ENCODE measurements at regions not wholly inside any gene's neighbourhood (a gene's known extent, or its start where the extent isn't known, plus 50 kb on each side); places are given as distances from the start of the nearest gene placed in this dataset.

DNA sequence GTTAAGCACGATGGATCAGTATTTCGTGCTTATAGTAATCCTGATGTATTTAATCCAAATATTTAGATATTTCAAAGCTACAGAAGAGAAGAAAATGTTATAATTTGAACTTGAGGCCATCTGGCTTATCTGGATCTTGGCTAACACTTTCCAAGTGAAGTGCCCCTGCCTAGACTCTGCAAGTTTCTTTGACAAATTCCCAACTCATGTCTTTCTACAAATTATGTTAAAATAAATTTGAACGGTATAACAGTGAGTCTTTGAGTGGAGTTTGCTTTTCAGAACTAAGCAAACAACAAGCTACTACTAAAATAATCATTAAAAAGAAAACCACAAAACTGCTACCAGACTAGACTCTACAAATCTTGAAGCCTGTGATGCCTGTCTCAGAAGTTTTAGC lies 374.4 kb upstream of the PRICKLE1 start:
- Histone ChIP-seq H3K4me1 (ENCODE audit: control insufficient read depth, insufficient read depth, low read length) (no peaks in the 10 kb centered on the region), H3K27ac (ENCODE audit: insufficient read depth, low read depth, low read length, poor library complexity, severe bottlenecking) (no peak overlapping the region), H3K27me3 (ENCODE audit: control insufficient read depth, insufficient read depth, low read length, poor library complexity, severe bottlenecking) (no peaks in the 10 kb centered on the region), H3K36me3 (ENCODE audit: control insufficient read depth, insufficient read depth, low read length) (no peaks in the 10 kb centered on the region), H3K9me3 (ENCODE audit: control insufficient read depth, low read length) (no peaks in the 10 kb centered on the region), H3K4me3 (ENCODE audit: insufficient read depth, low read depth, low read length) (no peak overlapping the region)
- WGBS, 2 experiments: 80 to 100% methylated on average over 1 to 2 of the region's 3 CpGs

GRCh38 chr12:42962384-42962783 lies 372.8 kb upstream of the PRICKLE1 start:
- Histone ChIP-seq H3K4me1 (ENCODE audit: control insufficient read depth, insufficient read depth, low read length) (no peaks in the 10 kb centered on the region), H3K36me3 (ENCODE audit: control insufficient read depth, insufficient read depth, low read length) (no peaks in the 10 kb centered on the region), H3K27me3 (ENCODE audit: control insufficient read depth, insufficient read depth, low read length, poor library complexity, severe bottlenecking) (no peaks in the 10 kb centered on the region), H3K9me3 (ENCODE audit: control insufficient read depth, low read length) (no peaks in the 10 kb centered on the region), H3K4me3 (ENCODE audit: insufficient read depth, low read depth, low read length) (no peak overlapping the region), H3K27ac (ENCODE audit: insufficient read depth, low read depth, low read length, poor library complexity, severe bottlenecking) (no peak overlapping the region)
- 97 to 100% methylated on average over 2 of the region's 2 CpGs for WGBS, 2 experiments

DNA sequence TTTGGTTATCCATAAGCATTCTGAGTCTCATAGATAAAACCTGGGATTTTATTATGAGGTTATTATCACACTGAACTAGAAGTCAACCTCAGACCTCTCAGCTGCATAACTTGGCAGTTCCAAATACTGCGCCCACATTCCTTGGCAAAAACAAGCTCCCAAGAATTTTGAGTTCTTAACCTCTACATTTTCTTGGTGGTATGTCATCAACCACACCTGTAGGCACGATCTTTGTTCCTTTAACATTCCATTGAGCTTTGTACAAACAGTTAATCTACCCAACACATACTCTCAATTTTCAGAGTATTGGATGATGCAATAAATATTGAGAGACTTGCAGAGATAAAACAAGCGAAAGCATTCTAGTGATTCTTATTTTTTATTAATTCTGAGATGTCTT lies 371.8 kb upstream of the PRICKLE1 start:
- no peaks in the 10 kb centered on the region for H3K36me3 ChIP-seq (ENCODE audit: control insufficient read depth, insufficient read depth, low read length)
- no peak overlapping the region for H3K27ac ChIP-seq (ENCODE audit: insufficient read depth, low read depth, low read length, poor library complexity, severe bottlenecking)
- no peaks in the 10 kb centered on the region for H3K27me3 ChIP-seq (ENCODE audit: control insufficient read depth, insufficient read depth, low read length, poor library complexity, severe bottlenecking)
- H3K4me3 ChIP-seq (ENCODE audit: insufficient read depth, low read depth, low read length): no peak overlapping the region
- H3K9me3 ChIP-seq (ENCODE audit: control insufficient read depth, low read length): no peaks in the 10 kb centered on the region
- 89 to 94% methylated on average over 2 to 3 of the region's 3 CpGs for WGBS, 2 experiments
- no peaks in the 10 kb centered on the region for H3K4me1 ChIP-seq (ENCODE audit: control insufficient read depth, insufficient read depth, low read length)

DNA sequence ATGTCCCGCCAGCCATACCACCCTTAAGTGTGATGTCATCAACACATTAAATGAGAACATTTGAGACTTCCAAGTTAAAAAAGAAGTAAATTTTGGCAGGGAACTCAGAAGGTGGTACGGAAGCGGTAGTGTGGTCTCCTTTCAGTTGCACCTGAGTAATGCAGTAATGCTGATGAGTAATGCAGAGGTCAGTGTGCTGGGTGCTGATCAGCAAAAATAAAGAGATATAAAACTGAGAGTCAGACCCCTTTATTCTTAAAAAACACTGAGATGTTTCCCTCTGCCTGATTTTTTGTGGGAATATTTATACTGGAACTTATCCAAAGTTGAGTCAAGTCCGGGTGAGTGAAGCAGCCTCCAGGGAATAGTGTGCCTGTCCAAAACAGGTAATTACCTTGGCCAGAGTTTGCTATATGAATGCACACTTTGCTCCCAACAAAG lies 370.6 kb upstream of the PRICKLE1 start:
- Histone ChIP-seq H3K36me3 (ENCODE audit: control insufficient read depth, insufficient read depth, low read length) (no peaks in the 10 kb centered on the region), H3K4me1 (ENCODE audit: control insufficient read depth, insufficient read depth, low read length) (no peaks in the 10 kb centered on the region), H3K27me3 (ENCODE audit: control insufficient read depth, insufficient read depth, low read length, poor library complexity, severe bottlenecking) (no peaks in the 10 kb centered on the region), H3K9me3 (ENCODE audit: control insufficient read depth, low read length) (no peaks in the 10 kb centered on the region), H3K27ac (ENCODE audit: insufficient read depth, low read depth, low read length, poor library complexity, severe bottlenecking) (no peak overlapping the region), H3K4me3 (ENCODE audit: insufficient read depth, low read depth, low read length) (no peak overlapping the region)
- 96 to 98% methylated on average over 3 to 4 of the region's 4 CpGs for WGBS, 2 experiments

GRCh38 chr12:42958291-42958674 lies 368.7 kb upstream of the PRICKLE1 start:
- whole genome bisulfite sequencing, 2 experiments: 92 to 100% methylated on average over 1 of the region's 1 CpG

DNA sequence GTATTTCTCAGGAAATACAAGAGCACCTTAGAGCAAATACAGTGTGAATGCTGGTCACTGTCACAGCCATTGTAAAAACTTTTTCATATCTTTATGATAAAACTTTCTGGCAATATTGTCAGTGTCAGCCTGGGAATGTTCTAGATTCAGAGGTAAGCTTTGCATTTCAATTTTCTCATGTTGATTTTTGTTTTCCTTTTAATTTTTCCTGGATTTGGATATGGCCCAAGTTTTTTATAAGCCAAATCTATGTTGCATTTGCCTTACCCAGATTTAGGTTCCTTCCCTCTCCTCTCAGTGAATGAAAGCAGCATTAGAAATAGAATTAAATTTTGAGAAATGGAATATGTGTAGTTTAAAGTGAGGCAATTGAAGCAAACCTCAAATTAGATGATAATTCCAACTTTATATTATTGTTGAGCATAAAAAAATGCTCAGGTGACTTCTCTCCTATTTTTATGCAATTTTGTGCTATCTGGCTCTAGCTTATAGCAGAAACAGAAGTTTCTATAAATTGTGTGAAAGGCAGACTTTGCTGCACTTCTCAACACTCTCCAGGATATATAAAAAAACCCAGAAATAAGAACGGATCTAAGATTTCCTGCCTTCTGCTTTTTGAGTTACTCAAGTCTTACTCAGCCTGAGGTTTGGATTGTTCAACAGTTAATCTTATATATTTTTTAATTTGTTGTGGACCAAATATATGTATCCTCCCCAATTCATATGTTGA lies 368.2 kb upstream of the PRICKLE1 start:
- H3K27ac ChIP-seq (ENCODE audit: insufficient read depth, low read depth, low read length, poor library complexity, severe bottlenecking): no peak overlapping the region
- 100% methylated on average over 1 of the region's 1 CpG; no CpG with 5 or more reads in 1 of the 2 experiments for WGBS, 2 experiments

More at GRCh38 chr12:42958291-42958674, 368.7 kb upstream of the PRICKLE1 start:
- no peaks in the 10 kb centered on the region for H3K4me1 ChIP-seq (ENCODE audit: control insufficient read depth, insufficient read depth, low read length)
- no peak overlapping the region for H3K4me3 ChIP-seq (ENCODE audit: insufficient read depth, low read depth, low read length)
- no peaks in the 10 kb centered on the region for H3K36me3 ChIP-seq (ENCODE audit: control insufficient read depth, insufficient read depth, low read length)
- H3K27ac ChIP-seq (ENCODE audit: insufficient read depth, low read depth, low read length, poor library complexity, severe bottlenecking): no peak overlapping the region
- no peaks in the 10 kb centered on the region for H3K27me3 ChIP-seq (ENCODE audit: control insufficient read depth, insufficient read depth, low read length, poor library complexity, severe bottlenecking)
- no peaks in the 10 kb centered on the region for H3K9me3 ChIP-seq (ENCODE audit: control insufficient read depth, low read length)

DNA sequence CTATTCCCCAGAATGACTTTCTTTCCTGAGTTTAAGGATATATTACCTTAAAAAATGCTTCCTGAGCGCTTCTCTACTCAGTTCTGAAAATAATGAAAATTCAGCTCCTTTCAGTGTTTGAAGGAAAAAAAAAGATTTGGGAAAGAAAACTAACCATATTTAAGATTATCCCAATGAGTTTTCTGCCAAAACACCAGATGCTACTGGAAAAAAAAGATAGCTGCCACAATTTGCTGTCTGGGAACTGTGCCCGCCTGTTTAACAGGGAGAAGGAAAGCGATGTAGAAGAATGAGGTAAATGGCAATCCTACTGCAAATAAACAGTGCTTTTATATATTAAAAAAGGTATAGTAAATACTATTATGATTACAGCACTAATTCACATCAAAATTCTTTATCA lies 367.6 kb upstream of the PRICKLE1 start:
- H3K4me1 ChIP-seq (ENCODE audit: control insufficient read depth, insufficient read depth, low read length): no peaks in the 10 kb centered on the region
- H3K36me3 ChIP-seq (ENCODE audit: control insufficient read depth, insufficient read depth, low read length): no peaks in the 10 kb centered on the region
- no peaks in the 10 kb centered on the region for H3K27me3 ChIP-seq (ENCODE audit: control insufficient read depth, insufficient read depth, low read length, poor library complexity, severe bottlenecking)
- no peaks in the 10 kb centered on the region for H3K9me3 ChIP-seq (ENCODE audit: control insufficient read depth, low read length)
- H3K27ac ChIP-seq (ENCODE audit: insufficient read depth, low read depth, low read length, poor library complexity, severe bottlenecking): no peak overlapping the region
- H3K4me3 ChIP-seq (ENCODE audit: insufficient read depth, low read depth, low read length): no peak overlapping the region
- WGBS, 2 experiments: 100% methylated on average over 1 to 3 of the region's 3 CpGs

More for the DNA sequence above, 368.2 kb upstream of the PRICKLE1 start:
- H3K27me3 ChIP-seq (ENCODE audit: control insufficient read depth, insufficient read depth, low read length, poor library complexity, severe bottlenecking): no peaks in the 10 kb centered on the region
- H3K4me1 ChIP-seq (ENCODE audit: control insufficient read depth, insufficient read depth, low read length): no peaks in the 10 kb centered on the region
- H3K4me3 ChIP-seq (ENCODE audit: insufficient read depth, low read depth, low read length): no peak overlapping the region
- H3K9me3 ChIP-seq (ENCODE audit: control insufficient read depth, low read length): no peaks in the 10 kb centered on the region
- H3K36me3 ChIP-seq (ENCODE audit: control insufficient read depth, insufficient read depth, low read length): no peaks in the 10 kb centered on the region

DNA sequence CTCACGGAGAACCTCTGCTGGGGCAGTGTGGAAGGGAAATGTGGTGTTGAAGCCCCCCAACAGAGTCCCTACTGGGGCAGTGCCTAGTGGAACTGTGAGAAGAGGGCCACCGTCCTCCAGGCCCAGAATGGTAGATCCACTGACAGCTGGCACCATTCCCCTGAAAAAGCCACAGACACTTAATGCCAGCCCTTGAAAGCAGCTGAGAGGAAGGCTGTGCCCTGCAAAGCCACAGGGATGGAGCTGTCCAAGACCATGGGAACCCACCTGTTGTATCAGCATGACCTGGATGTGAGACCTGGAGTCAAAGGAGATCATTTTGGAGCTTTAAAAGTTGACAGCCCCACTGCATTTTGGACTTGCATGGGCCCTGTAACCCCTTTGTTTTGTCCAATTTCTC lies 363.5 kb upstream of the PRICKLE1 start:
- 92 to 96% methylated on average over 2 of the region's 2 CpGs for WGBS, 2 experiments
- no peaks in the 10 kb centered on the region for H3K36me3 ChIP-seq (ENCODE audit: control insufficient read depth, insufficient read depth, low read length)
- no peaks in the 10 kb centered on the region for H3K27me3 ChIP-seq (ENCODE audit: control insufficient read depth, insufficient read depth, low read length, poor library complexity, severe bottlenecking)
- H3K4me3 ChIP-seq (ENCODE audit: insufficient read depth, low read depth, low read length): no peak overlapping the region
- no peaks in the 10 kb centered on the region for H3K4me1 ChIP-seq (ENCODE audit: control insufficient read depth, insufficient read depth, low read length)
- no peaks in the 10 kb centered on the region for H3K9me3 ChIP-seq (ENCODE audit: control insufficient read depth, low read length)
- H3K27ac ChIP-seq (ENCODE audit: insufficient read depth, low read depth, low read length, poor library complexity, severe bottlenecking): no peak overlapping the region

GRCh38 chr12:42946871-42947381 lies 357.4 kb upstream of the PRICKLE1 start:
- no peaks in the 10 kb centered on the region for H3K4me1 ChIP-seq (ENCODE audit: control insufficient read depth, insufficient read depth, low read length)
- no peaks in the 10 kb centered on the region for H3K36me3 ChIP-seq (ENCODE audit: control insufficient read depth, insufficient read depth, low read length)
- H3K27ac ChIP-seq (ENCODE audit: insufficient read depth, low read depth, low read length, poor library complexity, severe bottlenecking): no peak overlapping the region
- no peaks in the 10 kb centered on the region for H3K9me3 ChIP-seq (ENCODE audit: control insufficient read depth, low read length)
- H3K4me3 ChIP-seq (ENCODE audit: insufficient read depth, low read depth, low read length): no peak overlapping the region
- WGBS, 2 experiments: 92 to 94% methylated on average over 2 of the region's 2 CpGs
- H3K27me3 ChIP-seq (ENCODE audit: control insufficient read depth, insufficient read depth, low read length, poor library complexity, severe bottlenecking): no peaks in the 10 kb centered on the region

DNA sequence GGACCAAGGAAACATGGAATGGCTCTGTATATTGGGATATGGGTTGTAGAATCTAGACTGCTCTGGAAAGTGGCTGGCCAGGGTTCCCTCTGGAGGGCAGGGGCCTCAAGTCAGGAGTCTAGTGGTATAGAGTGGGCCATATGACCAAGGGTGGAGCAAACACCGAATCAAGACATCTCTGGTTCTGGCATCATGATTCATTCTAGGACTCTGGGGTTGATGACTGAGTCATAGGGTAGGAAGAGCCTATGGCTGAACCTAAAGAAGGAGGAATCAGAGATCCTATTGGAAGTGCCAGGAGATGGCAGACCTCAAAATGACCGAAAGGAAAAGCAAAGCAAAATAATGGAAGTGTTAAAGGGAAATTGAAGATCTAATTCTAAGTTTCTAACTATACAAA lies 356.4 kb upstream of the PRICKLE1 start:
- Histone ChIP-seq H3K4me1 (ENCODE audit: control insufficient read depth, insufficient read depth, low read length) (no peaks in the 10 kb centered on the region), H3K4me3 (ENCODE audit: insufficient read depth, low read depth, low read length) (no peak overlapping the region), H3K27ac (ENCODE audit: insufficient read depth, low read depth, low read length, poor library complexity, severe bottlenecking) (no peak overlapping the region), H3K9me3 (ENCODE audit: control insufficient read depth, low read length) (no peaks in the 10 kb centered on the region), H3K36me3 (ENCODE audit: control insufficient read depth, insufficient read depth, low read length) (no peaks in the 10 kb centered on the region), H3K27me3 (ENCODE audit: control insufficient read depth, insufficient read depth, low read length, poor library complexity, severe bottlenecking) (no peaks in the 10 kb centered on the region)
- 88 to 96% methylated on average over 2 of the region's 2 CpGs for WGBS, 2 experiments
